ENCODE measurements at regions not wholly inside any gene's neighbourhood (a gene's known extent, or its start where the extent isn't known, plus 50 kb on each side); places are given as distances from the start of the nearest gene placed in this dataset.
"Not testable (repeated sequence)": the region's sequence is repeated elsewhere in the genome, so short reads cannot be mapped to it uniquely, and the experiment has no call there.

- no peak for TF ChIP-seq CTCF (IDR thresholded peaks at IDR 0.05; ENCODE audit: borderline replicate concordance, control extremely low read depth, extremely low read depth, insufficient read depth, missing control alignments)
- in situ Hi-C loops (cut with MboI; ENCODE audit: low sequenced_read_pairs, unreplicated experiment), result no loop called here
These were observed 1002.0 kb downstream of the GATA3 start for GRCh38 chr10:9056521-9056920.

GRCh38 chr10:9057293-9057692 lies 1002.8 kb downstream of the GATA3 start:
- DNase-seq (ENCODE audit: low spot score); in situ Hi-C loops (cut with MboI; ENCODE audit: low sequenced_read_pairs, unreplicated experiment): not testable (repeated sequence)

More at GRCh38 chr10:9056521-9056920, 1002.0 kb downstream of the GATA3 start:
- DNase-seq (ENCODE audit: low spot score), result no peak

GRCh38 chr10:9060314-9060713 lies 1005.8 kb downstream of the GATA3 start:
- no peak for TF ChIP-seq CTCF (IDR thresholded peaks at IDR 0.05; ENCODE audit: borderline replicate concordance, control extremely low read depth, extremely low read depth, insufficient read depth, missing control alignments)
- in situ Hi-C loops (cut with MboI; ENCODE audit: low sequenced_read_pairs, unreplicated experiment), result no loop called here
- DNase-seq (ENCODE audit: low spot score), result no peak

GRCh38 chr10:9061871-9062270 lies 1007.4 kb downstream of the GATA3 start:
- in situ Hi-C loops (cut with MboI; ENCODE audit: low sequenced_read_pairs, unreplicated experiment), result no loop called here
- TF ChIP-seq CTCF (IDR thresholded peaks at IDR 0.05; ENCODE audit: borderline replicate concordance, control extremely low read depth, extremely low read depth, insufficient read depth, missing control alignments), result no peak
- no peak for DNase-seq (ENCODE audit: low spot score)

GRCh38 chr10:9066152-9066551 lies 1011.7 kb downstream of the GATA3 start:
- TF ChIP-seq CTCF (IDR thresholded peaks at IDR 0.05; ENCODE audit: borderline replicate concordance, control extremely low read depth, extremely low read depth, insufficient read depth, missing control alignments), result no peak
- DNase-seq (ENCODE audit: low spot score), result no peak
- in situ Hi-C loops (cut with MboI; ENCODE audit: low sequenced_read_pairs, unreplicated experiment), result no loop called here

- DNase-seq (ENCODE audit: low spot score), result no peak
- in situ Hi-C loops (cut with MboI; ENCODE audit: low sequenced_read_pairs, unreplicated experiment), result no loop called here
- no peak for TF ChIP-seq CTCF (IDR thresholded peaks at IDR 0.05; ENCODE audit: borderline replicate concordance, control extremely low read depth, extremely low read depth, insufficient read depth, missing control alignments)
These were observed 1013.5 kb downstream of the GATA3 start for GRCh38 chr10:9068003-9068402.

- DNase-seq (ENCODE audit: low spot score), result no peak
- TF ChIP-seq CTCF (IDR thresholded peaks at IDR 0.05; ENCODE audit: borderline replicate concordance, control extremely low read depth, extremely low read depth, insufficient read depth, missing control alignments), result no peak
- in situ Hi-C loops (cut with MboI; ENCODE audit: low sequenced_read_pairs, unreplicated experiment), result no loop called here
These were observed 1014.6 kb downstream of the GATA3 start for GRCh38 chr10:9069136-9069535.
